ENCODE measurements at regions not wholly inside any gene's neighbourhood (a gene's known extent, or its start where the extent isn't known, plus 50 kb on each side); places are given as distances from the start of the nearest gene placed in this dataset.

DNA sequence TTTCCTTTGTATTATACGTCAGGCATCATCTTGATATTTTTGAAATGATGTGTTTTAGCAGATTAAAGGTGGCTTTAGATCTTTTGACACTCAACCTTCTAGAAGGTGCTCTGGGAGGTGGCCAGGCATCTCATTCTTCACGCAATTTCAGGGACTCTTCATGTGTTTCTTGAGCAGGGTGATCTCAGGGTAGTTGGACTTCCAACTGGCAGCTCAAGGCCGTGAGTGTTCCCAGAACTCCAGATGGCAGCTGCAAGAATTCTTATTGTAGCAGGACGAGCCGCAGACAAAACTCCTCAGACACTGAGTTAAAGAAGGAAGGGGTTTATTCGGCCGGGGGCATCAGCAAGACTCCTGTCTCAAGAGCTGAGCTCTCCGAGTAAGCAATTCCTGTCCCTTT, 82.5 kb upstream of the UBAC2 start:
- no peak overlapping the region for H3K27ac ChIP-seq (ENCODE audit: low read depth in 1 of 2, low read length in 2 of 2)
- peaks cover 86 to 89% (median 88%) of the 10 kb centered on the region in 3 donors for H3K27me3 Mint-ChIP-seq (ENCODE audit: low read depth in 3 of 3)
- intact Hi-C loops (cut with micrococcal nuclease) = no loop called here

DNA sequence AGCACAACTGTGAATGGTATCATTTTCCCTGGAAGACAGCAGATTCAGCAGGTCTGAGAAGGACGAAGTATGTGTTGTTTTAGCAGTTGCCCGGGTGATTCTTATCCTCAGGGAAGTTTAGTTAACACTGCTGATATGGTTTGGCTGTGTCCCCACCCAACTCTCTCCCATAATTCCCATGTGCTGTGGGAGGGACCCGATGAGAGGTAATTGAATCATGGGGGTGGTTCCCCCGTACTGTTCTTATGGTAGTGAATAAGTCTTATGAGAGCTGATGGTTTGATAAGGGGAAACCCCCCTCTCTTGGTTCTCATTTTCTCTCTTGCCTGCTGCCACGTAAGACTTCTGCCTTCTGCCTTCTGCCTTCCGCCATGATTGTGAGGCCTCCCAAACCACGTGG, 81.0 kb upstream of the UBAC2 start:
- Histone ChIP-seq H3K36me3 (replicated peaks in 1 of 2; ENCODE audit: control insufficient read depth in 1 of 2, insufficient read depth in 2 of 2, low read length in 2 of 2) (no peaks in the 10 kb centered on the region), H3K9ac (ENCODE audit: insufficient read depth, low read length, poor library complexity, severe bottlenecking) (no peak overlapping the region), H3K79me2 (ENCODE audit: insufficient read depth, low read length) (no peaks in the 10 kb centered on the region), H3K9me3 (replicated peaks in 1 of 2; ENCODE audit: control insufficient read depth in 1 of 2, insufficient read depth in 1 of 2, low read length in 2 of 2) (peaks cover 0 to 20% of the 10 kb centered on the region in 2 donors), H3K27ac (ENCODE audit: low read depth in 1 of 2, low read length in 2 of 2) (no peak overlapping the region), H3K4me1 (ENCODE audit: control insufficient read depth in 1 of 2, insufficient read depth in 2 of 2, low read length in 2 of 2) (peaks cover 6% of the 10 kb centered on the region in 2 donors), H3K4me3 (replicated peaks in 1 of 3; ENCODE audit: low read depth in 2 of 3, low read length in 3 of 3) (no peak overlapping the region), H4K20me1 (ENCODE audit: insufficient read depth, low read length) (no peaks in the 10 kb centered on the region), H2AFZ (ENCODE audit: insufficient read depth, low read depth, low read length, poor library complexity, severe bottlenecking) (no peak overlapping the region), H3K4me2 (replicated peaks; ENCODE audit: extremely low read depth, low read length, poor library complexity, severe bottlenecking) (no peak overlapping the region), H3K27me3 (ENCODE audit: control insufficient read depth in 2 of 2, insufficient read depth in 2 of 2, low read length in 2 of 2) (peaks cover 82 to 90% of the 10 kb centered on the region in 2 donors)
- peaks cover 85 to 89% (median 88%) of the 10 kb centered on the region in 3 donors for H3K27me3 Mint-ChIP-seq (ENCODE audit: low read depth in 3 of 3)
- H3K9me3 Mint-ChIP-seq = peaks cover 7 to 31% (median 17%) of the 10 kb centered on the region in 7 donors
- 80% methylated on average over 1 of the region's 7 CpGs for WGBS (ENCODE audit: insufficient coverage)
- H3K4me1 Mint-ChIP-seq = peaks cover 4% of the 10 kb centered on the region
- DNase-seq = no peak
- no peak overlapping the region for H3K27ac Mint-ChIP-seq
- intact Hi-C loops (cut with micrococcal nuclease) = loop anchor here in 1 of 2 donors (10.0 kb wide), 1 partner anchor 85 kb away; no protein-coding TSS in a partner anchor
- TF ChIP-seq, protein P1, sequence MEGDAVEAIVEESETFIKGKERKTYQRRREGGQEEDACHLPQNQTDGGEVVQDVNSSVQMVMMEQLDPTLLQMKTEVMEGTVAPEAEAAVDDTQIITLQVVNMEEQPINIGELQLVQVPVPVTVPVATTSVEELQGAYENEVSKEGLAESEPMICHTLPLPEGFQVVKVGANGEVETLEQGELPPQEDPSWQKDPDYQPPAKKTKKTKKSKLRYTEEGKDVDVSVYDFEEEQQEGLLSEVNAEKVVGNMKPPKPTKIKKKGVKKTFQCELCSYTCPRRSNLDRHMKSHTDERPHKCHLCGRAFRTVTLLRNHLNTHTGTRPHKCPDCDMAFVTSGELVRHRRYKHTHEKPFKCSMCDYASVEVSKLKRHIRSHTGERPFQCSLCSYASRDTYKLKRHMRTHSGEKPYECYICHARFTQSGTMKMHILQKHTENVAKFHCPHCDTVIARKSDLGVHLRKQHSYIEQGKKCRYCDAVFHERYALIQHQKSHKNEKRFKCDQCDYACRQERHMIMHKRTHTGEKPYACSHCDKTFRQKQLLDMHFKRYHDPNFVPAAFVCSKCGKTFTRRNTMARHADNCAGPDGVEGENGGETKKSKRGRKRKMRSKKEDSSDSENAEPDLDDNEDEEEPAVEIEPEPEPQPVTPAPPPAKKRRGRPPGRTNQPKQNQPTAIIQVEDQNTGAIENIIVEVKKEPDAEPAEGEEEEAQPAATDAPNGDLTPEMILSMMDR (IDR thresholded peaks at IDR 0.05) = no peak
- peaks cover 0 to 2% of the 10 kb centered on the region in 2 donors for H3K36me3 Mint-ChIP-seq
- H3K4me3 Mint-ChIP-seq = peak overlapping the region in 1 of 2 donors; percentile 81

More for the DNA sequence above, 82.5 kb upstream of the UBAC2 start:
- Mint-ChIP-seq H3K4me3 (peak overlapping the region in 1 of 2 donors; percentile 82), H3K36me3 (peaks cover 0 to 2% of the 10 kb centered on the region in 2 donors), H3K27ac (no peak overlapping the region), H3K9me3 (peaks cover 7 to 30% (median 17%) of the 10 kb centered on the region in 7 donors), H3K4me1 (no peaks in the 10 kb centered on the region)
- H3K36me3 ChIP-seq (replicated peaks in 1 of 2; ENCODE audit: control insufficient read depth in 1 of 2, insufficient read depth in 2 of 2, low read length in 2 of 2) = no peaks in the 10 kb centered on the region
- DNase-seq = no peak
- no peaks in the 10 kb centered on the region for H4K20me1 ChIP-seq (ENCODE audit: insufficient read depth, low read length)
- no peak overlapping the region for H3K4me3 ChIP-seq (replicated peaks in 1 of 3; ENCODE audit: low read depth in 2 of 3, low read length in 3 of 3)
- no peak overlapping the region for H3K4me2 ChIP-seq (replicated peaks; ENCODE audit: extremely low read depth, low read length, poor library complexity, severe bottlenecking)
- TF ChIP-seq, protein P1 (IDR thresholded peaks at IDR 0.05) = no peak
- H3K79me2 ChIP-seq (ENCODE audit: insufficient read depth, low read length) = no peaks in the 10 kb centered on the region
- no peak overlapping the region for H3K9ac ChIP-seq (ENCODE audit: insufficient read depth, low read length, poor library complexity, severe bottlenecking)
- no peak overlapping the region for H2AFZ ChIP-seq (ENCODE audit: insufficient read depth, low read depth, low read length, poor library complexity, severe bottlenecking)
- WGBS (ENCODE audit: insufficient coverage) = 100% methylated on average over 2 of the region's 8 CpGs
- no peaks in the 10 kb centered on the region for H3K4me1 ChIP-seq (ENCODE audit: control insufficient read depth in 1 of 2, insufficient read depth in 2 of 2, low read length in 2 of 2)
- H3K27me3 ChIP-seq (ENCODE audit: control insufficient read depth in 2 of 2, insufficient read depth in 2 of 2, low read length in 2 of 2) = peaks cover 73 to 87% of the 10 kb centered on the region in 2 donors
- peaks cover 0 to 15% of the 10 kb centered on the region in 2 donors for H3K9me3 ChIP-seq (replicated peaks in 1 of 2; ENCODE audit: control insufficient read depth in 1 of 2, insufficient read depth in 1 of 2, low read length in 2 of 2)

Data from CD14-positive monocyte (primary cell).